ENCODE measurements at regions not wholly inside any gene's neighbourhood (a gene's known extent, or its start where the extent isn't known, plus 50 kb on each side); places are given as distances from the start of the nearest gene placed in this dataset.
"Not testable (repeated sequence)": the region's sequence is repeated elsewhere in the genome, so short reads cannot be mapped to it uniquely, and the experiment has no call there.

- not testable (repeated sequence) for ATAC-seq
- peak; percentile 45 for DNase-seq (ENCODE audit: low spot score)
Measured at GRCh38 chr14:19167454-19168190, 200.4 kb downstream of the POTEM start.

DNA sequence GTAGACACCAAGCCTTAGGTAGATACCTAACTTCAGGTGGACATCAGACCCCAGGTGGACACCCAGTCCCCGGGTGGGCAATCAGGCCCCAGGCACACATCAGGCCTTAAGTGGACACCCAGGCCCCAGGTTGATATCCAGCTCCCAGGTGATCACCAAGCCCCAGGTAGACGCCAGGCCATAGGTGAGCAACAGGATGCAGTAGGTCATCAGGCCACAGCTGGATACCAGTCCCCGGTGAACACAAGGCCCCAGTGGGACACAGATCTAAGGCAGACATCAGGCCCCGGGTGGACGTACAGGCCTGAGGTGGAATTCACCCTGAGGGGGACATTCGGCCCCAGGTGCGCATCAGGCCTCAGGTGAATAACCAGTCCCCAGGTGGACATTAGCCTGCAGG lies 201.0 kb downstream of the POTEM start:
- DNase-seq (ENCODE audit: low spot score) = peak; percentile 49
- not testable (repeated sequence) for ATAC-seq

DNA sequence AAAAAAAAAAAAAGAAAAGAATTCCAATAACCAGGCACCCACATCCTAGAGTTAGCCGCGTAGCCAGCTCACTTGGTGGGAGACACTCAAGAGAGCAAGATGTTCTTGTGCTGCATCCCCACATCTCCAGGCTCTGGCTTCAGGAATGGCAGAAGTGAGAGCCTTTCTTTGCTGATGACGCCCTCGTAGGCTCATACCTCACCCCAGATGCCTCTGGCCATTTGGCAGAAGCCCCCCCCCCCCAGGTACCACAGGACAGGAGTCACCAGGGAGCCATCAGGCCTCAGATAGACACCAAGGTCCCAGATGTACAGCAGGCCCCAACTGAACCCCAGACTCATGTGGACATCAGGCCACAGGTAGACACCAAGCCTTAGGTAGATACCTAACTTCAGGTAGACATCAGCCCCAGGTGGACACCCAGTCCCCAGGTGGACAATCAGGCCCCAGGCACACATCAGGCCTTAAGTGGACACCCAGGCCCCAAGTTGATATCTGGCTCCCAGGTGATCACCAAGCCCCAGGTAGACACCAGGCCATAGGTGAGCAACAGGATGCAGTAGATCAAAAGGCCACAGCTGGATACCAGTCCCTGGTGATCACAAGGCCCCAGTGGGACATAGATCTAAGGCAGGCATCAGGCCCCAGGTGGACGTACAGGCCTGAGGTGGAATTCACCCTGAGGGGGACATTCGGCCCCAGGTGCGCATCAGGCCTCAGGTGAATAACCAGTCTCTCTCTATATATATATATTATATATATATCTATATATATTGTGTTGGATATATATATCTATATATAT lies 202.5 kb downstream of the POTEM start:
- ATAC-seq = not testable (repeated sequence)
- peak; percentile 38 for DNase-seq (ENCODE audit: low spot score)

DNA sequence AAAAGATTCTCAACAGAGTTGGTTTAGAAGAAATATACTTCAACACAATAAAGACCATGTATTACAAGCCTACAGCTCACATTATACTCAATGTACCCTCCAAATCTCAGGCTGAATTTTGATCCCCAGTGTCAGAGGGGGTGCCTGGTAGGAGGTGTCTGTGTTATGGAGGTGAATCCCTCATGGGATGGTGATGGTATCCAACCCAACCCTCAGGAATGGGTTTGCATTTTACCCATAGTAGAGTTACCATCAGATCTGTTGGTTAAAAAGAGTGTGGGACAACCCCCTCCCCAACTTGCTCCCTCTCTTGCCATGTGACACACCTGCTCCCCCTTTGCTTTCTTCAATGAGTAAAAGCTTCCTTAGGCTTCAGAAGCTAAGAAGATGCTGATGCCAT lies 205.5 kb downstream of the POTEM start:
- ATAC-seq; DNase-seq (ENCODE audit: low spot score): not testable (repeated sequence)

- DNase-seq (ENCODE audit: low spot score); ATAC-seq: not testable (repeated sequence)
Measured at GRCh38 chr14:19173188-19173587, 206.0 kb downstream of the POTEM start.

DNA sequence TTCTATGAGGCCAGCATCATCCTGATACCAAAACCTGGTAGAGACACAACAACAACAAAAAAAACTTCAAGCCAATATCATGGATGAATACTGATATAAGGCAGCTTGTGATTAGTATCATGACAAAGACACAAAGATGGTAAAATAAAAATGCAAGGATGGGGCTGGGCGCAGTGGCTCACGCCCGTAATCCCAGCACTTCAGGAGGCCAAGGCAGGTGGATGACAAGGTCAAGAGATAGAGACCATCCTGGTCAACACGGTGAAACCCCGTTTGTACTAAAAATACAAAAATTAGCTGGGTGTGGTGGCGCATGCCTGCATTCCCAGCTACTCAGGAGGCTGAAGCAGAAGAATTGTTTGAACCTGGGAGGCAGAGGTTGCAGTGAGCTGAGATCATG lies 210.2 kb downstream of the POTEM start:
- not testable (repeated sequence) for DNase-seq (ENCODE audit: low spot score); ATAC-seq

DNA sequence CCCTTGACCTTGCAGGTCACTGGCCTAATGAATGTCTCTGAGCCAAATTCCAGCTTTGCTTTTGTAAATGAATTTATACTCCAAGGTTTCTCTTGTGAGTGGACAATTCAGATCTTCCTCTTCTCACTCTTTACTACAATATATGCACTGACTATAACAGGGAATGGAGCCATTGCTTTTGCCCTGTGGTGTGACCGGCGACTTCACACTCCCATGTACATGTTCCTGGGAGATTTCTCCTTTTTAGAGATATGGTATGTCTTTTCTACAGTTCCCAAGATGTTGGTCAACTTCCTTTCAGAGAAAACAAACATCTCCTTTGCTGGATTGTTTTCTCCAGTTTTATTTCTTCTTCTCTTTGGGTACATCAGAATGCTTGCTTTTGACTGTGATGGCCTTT lies 213.1 kb downstream of the POTEM start:
- not testable (repeated sequence) for ATAC-seq; DNase-seq (ENCODE audit: low spot score)

DNA sequence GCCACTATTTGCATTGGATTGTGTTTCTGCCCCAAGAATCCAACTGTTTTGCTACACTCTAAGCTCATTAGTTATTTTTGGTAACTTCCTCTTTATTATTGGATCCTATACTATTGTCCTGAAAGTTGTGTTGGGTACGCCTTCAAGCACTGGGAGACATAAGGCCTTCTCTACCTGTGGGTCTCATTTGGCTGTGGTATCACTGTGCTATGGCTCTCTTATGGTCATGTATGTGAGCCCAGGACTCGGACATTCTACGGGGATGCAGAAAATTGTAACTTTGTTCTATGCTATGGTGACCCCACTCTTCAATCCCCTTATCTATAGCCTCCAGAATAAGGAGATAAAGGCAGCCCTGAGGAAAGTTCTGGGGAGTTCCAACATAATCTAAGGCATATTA lies 213.6 kb downstream of the POTEM start:
- DNase-seq (ENCODE audit: low spot score) = peak; percentile 32
- ATAC-seq = not testable (repeated sequence)

DNA sequence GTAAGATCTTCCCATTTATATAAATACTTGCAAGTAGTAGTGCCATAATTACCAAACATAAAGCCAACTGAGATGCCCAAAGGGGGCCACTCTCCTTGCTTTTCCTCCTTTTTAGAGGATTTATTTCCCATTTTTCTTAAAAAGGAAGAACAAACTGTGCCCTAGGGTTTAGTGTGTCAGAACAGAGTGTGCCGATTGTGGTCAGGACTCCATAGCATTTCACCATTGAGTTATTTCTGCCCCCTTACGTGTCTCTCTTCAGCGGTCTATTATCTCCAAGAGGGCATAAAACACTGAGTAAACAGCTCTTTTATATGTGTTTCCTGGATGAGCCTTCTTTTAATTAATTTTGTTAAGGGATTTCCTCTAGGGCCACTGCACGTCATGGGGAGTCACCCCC lies 227.9 kb downstream of the POTEM start:
- not testable (repeated sequence) for ATAC-seq; DNase-seq (ENCODE audit: low spot score)

- ATAC-seq = peak; percentile 10
- DNase-seq (ENCODE audit: low spot score) = not testable (repeated sequence)
Measured at GRCh38 chr14:19197488-19198234, 230.4 kb downstream of the POTEM start.

GRCh38 chr14:19198341-19198740 lies 231.1 kb downstream of the POTEM start:
- ATAC-seq; DNase-seq (ENCODE audit: low spot score): not testable (repeated sequence)

DNA sequence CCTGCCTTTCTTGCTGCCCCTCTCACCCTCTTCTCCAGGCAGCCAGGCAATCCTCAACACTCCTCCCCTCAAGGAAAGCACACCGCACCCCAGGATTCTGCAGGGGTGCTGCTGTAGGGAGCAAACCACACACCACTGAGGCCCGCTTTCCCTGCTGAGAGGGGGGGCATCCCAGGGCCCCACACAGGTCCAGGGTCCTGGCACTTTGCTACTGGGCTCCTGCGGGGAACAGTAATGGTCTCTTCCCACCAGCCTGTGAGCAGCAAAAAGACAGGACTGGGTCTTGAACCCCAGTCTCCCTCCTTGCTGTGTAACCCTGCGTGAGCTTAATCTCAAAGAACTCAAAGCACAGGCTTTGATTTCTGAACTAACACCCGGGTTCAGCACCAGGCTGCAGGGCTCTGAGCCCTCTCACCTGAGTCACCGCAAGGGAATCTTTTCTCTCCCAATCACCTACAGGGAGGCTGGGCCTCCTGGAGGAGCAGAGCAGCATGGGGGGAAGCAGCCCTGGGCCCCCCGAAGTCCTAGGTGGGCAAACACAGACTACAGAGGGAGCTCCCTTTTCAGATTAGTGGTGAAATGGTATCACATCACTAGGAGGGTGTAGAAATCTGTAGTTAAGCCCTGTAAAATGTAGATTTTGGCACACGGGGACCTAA lies 232.6 kb downstream of the POTEG start:
- not testable (repeated sequence) for ATAC-seq; DNase-seq (ENCODE audit: low spot score)

DNA sequence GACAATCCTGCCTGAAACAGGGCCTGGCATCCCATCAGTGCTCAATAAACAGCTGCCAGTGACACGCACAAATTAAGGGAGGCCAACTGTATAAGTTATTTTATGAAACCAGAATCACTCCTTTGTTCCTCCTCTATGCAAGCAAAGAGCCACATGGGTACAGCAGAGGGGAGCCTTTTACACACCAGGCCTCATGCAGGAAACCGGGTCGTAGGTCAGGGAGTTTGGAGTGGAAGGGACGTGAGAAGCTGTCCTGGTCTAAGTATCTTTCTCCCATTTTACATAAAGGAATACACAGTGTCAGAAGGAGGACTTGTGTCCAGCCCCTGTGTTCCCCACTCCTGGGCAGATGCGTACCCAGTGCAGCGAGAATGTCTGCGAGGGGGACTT lies 232.1 kb downstream of the POTEG start:
- DNase-seq (ENCODE audit: low spot score); ATAC-seq: not testable (repeated sequence)

DNA sequence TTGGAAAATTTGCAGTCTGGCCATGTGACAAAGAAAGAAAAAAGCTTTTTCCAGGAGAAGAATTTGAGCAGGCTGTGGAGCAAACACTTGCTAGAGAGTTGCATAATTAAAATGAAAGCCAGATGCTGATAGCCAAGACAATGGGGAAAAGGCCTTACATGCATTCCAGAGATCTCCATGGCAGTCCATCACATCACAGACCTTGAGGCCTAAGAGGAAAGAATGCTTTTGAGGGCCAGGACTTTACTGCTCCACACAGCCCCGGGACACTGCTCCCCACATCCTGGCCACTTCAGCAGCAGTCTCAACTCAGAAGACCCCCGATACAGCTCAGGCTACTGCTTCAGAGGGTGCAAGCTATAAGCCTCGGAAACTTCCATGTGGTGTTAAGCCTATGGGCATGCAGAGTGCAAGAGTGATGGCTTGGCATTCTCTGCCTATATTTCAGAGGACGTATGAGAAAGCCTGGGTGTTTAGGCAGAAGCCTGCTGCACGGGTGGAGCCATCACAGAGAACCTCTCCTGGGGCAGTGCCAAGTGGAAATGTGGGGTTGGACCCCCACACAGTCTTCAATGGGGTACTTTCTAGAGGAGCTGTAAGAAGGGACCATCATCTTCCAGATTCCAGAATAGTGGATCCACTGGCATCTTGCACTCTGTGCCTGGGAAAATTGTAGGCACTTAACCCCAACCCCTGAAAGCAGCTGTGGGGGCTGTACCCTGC lies 230.7 kb downstream of the POTEG start:
- ATAC-seq; DNase-seq (ENCODE audit: low spot score): not testable (repeated sequence)

DNA sequence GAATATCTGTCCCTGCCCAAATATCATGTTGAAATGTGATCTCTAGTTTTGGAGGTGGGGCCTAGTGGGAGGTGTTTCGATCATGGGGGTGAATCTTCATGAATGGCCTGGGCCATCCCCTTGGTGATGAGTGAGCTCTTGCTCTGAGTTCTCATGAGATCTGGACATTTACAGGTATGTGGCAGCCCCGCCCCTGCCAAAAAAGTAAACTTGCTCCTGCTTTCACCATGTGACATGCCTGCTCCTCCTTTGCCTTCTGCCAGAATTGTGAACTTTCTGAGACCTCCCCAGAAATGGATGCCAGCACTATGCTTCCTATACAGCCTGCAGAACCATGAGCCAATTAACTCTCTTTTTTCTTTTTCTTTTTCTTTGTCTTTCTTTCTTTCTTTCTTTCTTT lies 229.3 kb downstream of the POTEG start:
- not testable (repeated sequence) for DNase-seq (ENCODE audit: low spot score); ATAC-seq

DNA sequence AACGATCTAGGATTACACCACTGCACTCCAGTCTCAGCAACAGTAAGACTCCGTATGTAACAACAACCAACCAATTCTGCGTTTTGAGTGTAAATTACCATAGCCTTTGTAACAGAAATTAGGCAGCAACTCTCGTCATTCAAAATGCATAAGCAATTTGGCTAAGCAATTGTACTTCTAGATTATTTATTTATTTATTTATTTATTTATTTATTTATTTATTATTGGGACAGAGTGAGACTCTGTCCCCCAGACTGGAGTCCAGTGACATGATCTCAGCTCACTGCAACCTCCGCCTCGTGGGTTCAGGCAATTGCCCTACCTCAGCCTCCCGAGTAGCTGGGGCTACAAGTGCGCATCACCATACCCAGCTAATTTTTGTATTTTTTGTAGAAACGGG lies 217.7 kb downstream of the POTEG start:
- DNase-seq (ENCODE audit: low spot score); ATAC-seq: not testable (repeated sequence)

GRCh38 chr14:19219423-19219822 lies 214.7 kb downstream of the POTEG start:
- not testable (repeated sequence) for DNase-seq (ENCODE audit: low spot score); ATAC-seq

GRCh38 chr14:19231421-19231820 lies 202.7 kb downstream of the POTEG start:
- ATAC-seq; DNase-seq (ENCODE audit: low spot score): not testable (repeated sequence)

- not testable (repeated sequence) for DNase-seq (ENCODE audit: low spot score); ATAC-seq
Measured at GRCh38 chr14:19234059-19234458, 200.1 kb downstream of the POTEG start.

GRCh38 chr14:19237656-19238055 lies 196.5 kb downstream of the POTEG start:
- not testable (repeated sequence) for ATAC-seq; DNase-seq (ENCODE audit: low spot score)
